HUES64 (cell line): ENCODE measurements at regions not wholly inside any gene's neighbourhood (a gene's known extent, or its start where the extent isn't known, plus 50 kb on each side); places are given as distances from the start of the nearest gene placed in this dataset.

ENCODE experiments used
- H3K27ac ChIP-seq: 2 replicates; pipeline ENCODE4 v1.7.0; 2013; ENCODE audit warnings: low read depth, low read length, inconsistent platforms
- H3K27me3 ChIP-seq: 2 replicates; pipeline ENCODE4 v1.6.1; 2013; ENCODE audit warnings: mild to moderate bottlenecking, low read length; ENCODE audit not compliant: insufficient read depth
- H3K36me3 ChIP-seq: 2 replicates; pipeline ENCODE4 v1.6.1; 2013; ENCODE audit warnings: mild to moderate bottlenecking, low read length; ENCODE audit not compliant: insufficient read depth
- H3K4me1 ChIP-seq: 2 replicates; pipeline ENCODE4 v1.6.1; 2013; ENCODE audit warnings: mild to moderate bottlenecking, low read length, moderate library complexity; ENCODE audit not compliant: insufficient read depth
- H3K4me3 ChIP-seq: 2 replicates; pipeline ENCODE4 v1.5.1; 2013; ENCODE audit warnings: mild to moderate bottlenecking, low read length, moderate library complexity
- H3K9ac ChIP-seq: 2 replicates; pipeline ENCODE4 v1.6.1; 2013; ENCODE audit warnings: mild to moderate bottlenecking, low read depth, low read length
- H3K9me3 ChIP-seq: 2 replicates; pipeline ENCODE4 v1.6.1; 2013; ENCODE audit warnings: low read depth, low read length; ENCODE audit not compliant: insufficient read depth
- WGBS: fragments of 150-250, 120-280 bp; methylation state at CpG from one replicate; pipeline ENCODE4 v1.1.7; 2013; ENCODE audit warnings: missing lambda C conversion rate; 5-methylcytosine and 5-hydroxymethylcytosine counted together

DNA sequence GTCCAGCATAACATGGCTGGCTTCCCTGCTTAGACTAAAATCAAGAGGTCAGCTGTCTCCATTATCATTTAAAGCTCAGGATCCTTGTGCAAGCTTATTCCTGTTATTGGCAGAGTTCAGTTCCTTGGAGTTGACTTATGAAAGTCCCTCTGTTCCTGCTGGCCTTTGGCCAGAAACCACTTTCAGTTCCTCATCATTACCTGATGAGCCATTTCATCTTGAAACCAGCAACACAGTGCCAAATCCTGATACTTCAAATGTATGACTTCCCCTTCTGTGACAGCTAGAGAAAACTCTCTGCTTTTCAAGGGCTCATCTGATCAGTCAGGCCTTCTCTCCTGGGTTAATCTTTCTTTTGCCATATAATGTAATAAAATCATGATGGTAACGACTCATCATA, 110.6 kb upstream of the FSTL5 start:
- H3K27me3 ChIP-seq: no peaks in the 10 kb centered on the region
- H3K4me1 ChIP-seq: no peaks in the 10 kb centered on the region
- no peaks in the 10 kb centered on the region for H3K9me3 ChIP-seq
- H3K9ac ChIP-seq: no peak overlapping the region
- H3K36me3 ChIP-seq: no peaks in the 10 kb centered on the region
- WGBS: no CpG with 5 or more reads among the region's 1 CpG
- no peak overlapping the region for H3K4me3 ChIP-seq
- H3K27ac ChIP-seq: no peak overlapping the region

DNA sequence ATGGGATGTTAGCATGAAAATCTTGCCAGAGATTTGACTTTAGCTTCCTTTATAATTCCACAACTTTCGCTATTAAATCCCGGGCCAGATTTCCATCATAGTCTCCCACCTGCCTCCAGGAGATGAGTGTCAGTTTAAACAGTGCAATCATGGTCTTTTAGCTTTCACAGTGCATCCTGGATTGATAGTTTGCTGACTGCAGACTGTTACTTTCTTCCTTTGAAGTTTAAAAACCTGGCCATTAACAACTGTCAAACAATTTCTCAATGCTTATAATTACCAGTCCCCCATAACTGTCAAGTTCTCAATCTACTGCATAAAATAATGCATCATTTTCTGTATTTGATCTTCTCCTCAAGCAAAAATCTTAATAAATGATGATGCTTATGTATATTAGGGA, 108.4 kb upstream of the FSTL5 start:
- 100% methylated on average over 2 of the region's 2 CpGs for WGBS
- Histone ChIP-seq H3K27ac (no peak overlapping the region), H3K27me3 (no peaks in the 10 kb centered on the region), H3K9ac (no peak overlapping the region), H3K4me3 (no peak overlapping the region), H3K36me3 (no peaks in the 10 kb centered on the region), H3K9me3 (no peaks in the 10 kb centered on the region), H3K4me1 (no peaks in the 10 kb centered on the region)

DNA sequence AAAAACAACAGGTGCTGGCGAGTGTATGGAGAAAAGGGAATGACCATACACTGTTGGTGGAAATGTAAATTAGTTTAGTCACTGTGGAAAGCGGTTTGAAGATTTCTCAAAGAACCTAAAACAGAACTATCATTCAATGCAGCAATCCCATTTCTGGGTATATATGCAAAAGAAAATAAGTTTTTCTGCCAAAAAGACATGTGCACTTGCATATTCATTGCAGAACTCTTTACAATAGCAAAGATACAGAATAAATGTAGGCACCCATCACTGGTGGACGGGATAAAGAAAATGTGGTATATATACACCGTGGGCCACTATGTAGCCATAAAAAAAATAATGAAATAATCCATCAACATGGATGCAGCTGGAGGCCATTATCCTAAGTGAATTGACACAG, 105.1 kb upstream of the FSTL5 start:
- Histone ChIP-seq H3K4me1 (0 out of 2 replicates have a peak, but pooled peaks cover 6% of the 10 kb centered on the region), H3K4me3 (no peak overlapping the region), H3K9me3 (peaks cover 15% of the 10 kb centered on the region), H3K36me3 (no peaks in the 10 kb centered on the region), H3K27ac (no peak overlapping the region), H3K27me3 (no peaks in the 10 kb centered on the region), H3K9ac (no peak overlapping the region)
- WGBS: 100% methylated on average over 1 of the region's 4 CpGs

DNA sequence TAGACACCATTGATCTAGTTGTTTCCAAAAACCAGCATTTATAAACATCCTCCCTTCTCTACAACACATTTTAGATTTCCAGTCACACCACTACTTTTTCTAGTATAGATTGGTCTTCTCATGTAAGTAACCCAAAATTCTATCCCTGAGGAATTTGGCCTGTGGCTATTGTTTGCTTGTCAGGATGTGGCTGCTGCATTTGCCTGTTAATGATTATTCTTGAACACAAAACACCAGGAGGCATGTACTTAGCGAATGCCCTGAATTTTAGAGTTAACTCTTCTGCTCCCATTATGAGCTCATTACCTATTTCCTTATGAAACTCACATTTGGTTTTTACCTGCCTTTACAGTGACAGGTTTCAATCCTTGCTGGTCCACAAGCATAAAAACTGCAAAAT, 102.0 kb upstream of the FSTL5 start:
- H3K27ac ChIP-seq: no peak overlapping the region
- H3K4me1 ChIP-seq: 0 out of 2 replicates have a peak, but pooled peaks cover 6% of the 10 kb centered on the region
- no peak overlapping the region for H3K4me3 ChIP-seq
- no peak overlapping the region for H3K9ac ChIP-seq
- peaks cover 24% of the 10 kb centered on the region for H3K9me3 ChIP-seq
- 20% methylated on average over 1 of the region's 1 CpG for WGBS
- H3K36me3 ChIP-seq: no peaks in the 10 kb centered on the region
- no peaks in the 10 kb centered on the region for H3K27me3 ChIP-seq

DNA sequence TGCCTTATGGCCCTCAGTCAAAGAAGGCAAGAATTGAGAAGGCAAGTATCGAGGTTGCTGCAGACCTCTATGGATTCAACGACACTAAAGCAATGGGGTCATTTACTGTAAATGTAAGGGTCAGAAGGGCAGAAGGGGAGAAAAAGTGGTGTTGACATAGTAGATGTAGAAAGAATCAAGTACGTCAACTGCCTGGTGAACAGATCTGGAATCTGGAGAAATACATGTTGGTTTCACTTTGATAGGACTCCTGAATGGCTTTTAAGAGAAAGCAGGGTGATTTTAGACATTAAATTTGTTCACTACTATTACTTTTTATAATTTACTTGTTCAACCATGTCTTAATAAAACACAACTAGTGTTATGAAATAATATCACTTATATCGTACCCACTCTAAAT, 81.3 kb upstream of the FSTL5 start:
- Histone ChIP-seq H3K27ac (no peak overlapping the region), H3K9ac (no peak overlapping the region), H3K36me3 (no peaks in the 10 kb centered on the region), H3K27me3 (no peaks in the 10 kb centered on the region), H3K4me3 (no peak overlapping the region), H3K9me3 (no peaks in the 10 kb centered on the region), H3K4me1 (no peaks in the 10 kb centered on the region)
- 78% methylated on average over 3 of the region's 4 CpGs for WGBS

DNA sequence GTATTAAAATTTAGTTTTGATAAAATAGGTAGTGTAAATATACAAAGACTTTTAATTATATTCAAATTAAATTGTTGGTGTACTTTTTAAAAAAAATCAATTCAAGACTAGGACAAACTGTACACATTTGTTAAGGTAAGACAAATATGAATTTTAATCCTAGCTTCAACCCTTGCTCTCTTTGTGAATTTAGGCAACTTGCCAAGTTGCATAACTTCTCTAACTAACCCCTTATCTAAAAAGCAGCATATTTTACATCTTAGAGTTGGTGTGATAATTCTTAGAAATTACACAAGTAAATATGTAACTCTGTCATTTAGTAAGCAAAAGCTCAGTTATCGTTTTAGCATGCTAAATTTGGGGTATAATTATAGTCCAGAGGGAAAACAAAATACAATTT, 78.1 kb upstream of the FSTL5 start:
- Histone ChIP-seq H3K27me3 (no peaks in the 10 kb centered on the region), H3K36me3 (no peaks in the 10 kb centered on the region), H3K4me1 (no peaks in the 10 kb centered on the region), H3K9me3 (no peaks in the 10 kb centered on the region), H3K27ac (no peak overlapping the region), H3K4me3 (no peak overlapping the region), H3K9ac (no peak overlapping the region)
- WGBS: 100% methylated on average over 1 of the region's 1 CpG

DNA sequence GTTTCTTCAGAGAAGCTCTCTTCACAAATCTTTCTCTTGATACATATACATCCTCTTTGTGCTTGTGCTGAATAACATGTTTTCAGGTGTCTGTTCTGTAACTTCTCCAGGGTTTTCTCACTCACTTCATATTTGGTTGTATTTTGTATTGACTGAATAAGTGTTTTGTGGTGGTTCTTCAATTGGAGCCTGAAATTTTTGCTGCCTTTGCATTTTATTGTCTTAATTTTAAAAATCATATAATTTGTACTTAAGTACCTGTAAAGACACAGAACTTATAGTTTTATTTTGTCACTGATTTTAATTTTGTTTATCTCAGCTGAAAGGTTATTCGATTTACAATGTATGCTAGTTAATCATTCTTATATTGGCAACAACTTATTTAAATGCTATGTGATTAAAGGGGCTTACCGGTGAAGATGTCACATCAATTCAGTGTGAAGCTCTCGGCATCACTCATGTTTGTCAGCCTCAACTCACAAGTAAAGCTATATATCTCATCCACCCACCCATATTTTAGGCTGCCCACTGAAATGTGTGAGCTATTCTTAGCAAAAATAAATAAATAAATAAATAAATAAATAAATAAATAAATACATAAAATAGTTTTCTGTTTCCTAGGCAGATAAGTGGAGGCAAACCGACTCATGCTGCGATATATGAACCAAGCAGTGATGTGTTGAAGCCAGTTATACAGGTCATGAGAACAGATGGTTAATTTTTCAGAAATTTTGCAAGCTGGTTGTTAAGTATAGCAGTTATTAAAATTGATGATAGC, 76.4 kb upstream of the FSTL5 start:
- Histone ChIP-seq H3K9me3 (no peaks in the 10 kb centered on the region), H3K27me3 (no peaks in the 10 kb centered on the region), H3K4me1 (no peaks in the 10 kb centered on the region), H3K9ac (no peak overlapping the region), H3K4me3 (no peak overlapping the region), H3K36me3 (no peaks in the 10 kb centered on the region), H3K27ac (no peak overlapping the region)
- WGBS: 89% methylated on average over 4 of the region's 5 CpGs

DNA sequence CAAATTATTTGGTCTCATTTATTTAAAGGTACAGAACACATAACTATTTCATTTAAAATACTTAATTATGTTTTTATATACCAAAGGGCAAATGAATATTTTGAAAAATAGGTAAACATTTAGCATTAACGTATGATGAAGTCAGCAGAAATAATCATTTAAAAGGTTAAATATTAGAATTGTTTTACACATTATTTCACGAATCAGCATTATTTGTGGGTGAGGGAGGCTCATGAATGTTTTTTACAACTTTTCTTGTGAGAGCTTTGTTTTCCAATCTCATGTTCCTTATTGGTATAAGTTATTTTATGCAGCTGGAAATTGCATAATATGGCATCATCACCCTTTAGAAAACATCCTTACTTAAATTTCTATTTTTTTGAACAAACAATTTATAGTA, 73.9 kb upstream of the FSTL5 start:
- 100% methylated on average over 2 of the region's 2 CpGs for WGBS
- H3K4me1 ChIP-seq: no peaks in the 10 kb centered on the region
- H3K36me3 ChIP-seq: no peaks in the 10 kb centered on the region
- H3K27me3 ChIP-seq: no peaks in the 10 kb centered on the region
- H3K27ac ChIP-seq: no peak overlapping the region
- no peaks in the 10 kb centered on the region for H3K9me3 ChIP-seq
- no peak overlapping the region for H3K9ac ChIP-seq
- no peak overlapping the region for H3K4me3 ChIP-seq

DNA sequence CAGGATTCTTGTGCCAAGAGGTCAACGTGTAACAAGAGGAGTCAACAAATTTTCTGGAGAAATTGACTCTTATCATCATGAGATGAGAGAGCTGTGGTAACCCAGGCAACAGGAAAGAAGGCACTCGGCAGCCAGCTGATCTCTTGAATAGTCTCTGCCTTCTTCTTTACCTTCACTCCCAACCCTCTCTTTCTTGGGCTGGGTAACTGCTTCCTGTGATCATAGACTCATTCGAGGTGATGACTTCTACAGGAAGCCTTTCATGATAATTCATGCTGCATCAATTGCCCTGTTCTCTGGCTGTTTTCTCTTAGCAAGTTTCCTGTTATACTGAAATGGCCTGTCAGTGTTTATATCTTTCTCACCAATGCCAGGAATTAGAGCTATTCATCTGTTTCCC, 70.8 kb upstream of the FSTL5 start:
- no peaks in the 10 kb centered on the region for H3K4me1 ChIP-seq
- 77% methylated on average over 3 of the region's 3 CpGs for WGBS
- H3K9me3 ChIP-seq: no peaks in the 10 kb centered on the region
- no peak overlapping the region for H3K27ac ChIP-seq
- no peak overlapping the region for H3K4me3 ChIP-seq
- no peak overlapping the region for H3K9ac ChIP-seq
- no peaks in the 10 kb centered on the region for H3K27me3 ChIP-seq
- H3K36me3 ChIP-seq: no peaks in the 10 kb centered on the region

DNA sequence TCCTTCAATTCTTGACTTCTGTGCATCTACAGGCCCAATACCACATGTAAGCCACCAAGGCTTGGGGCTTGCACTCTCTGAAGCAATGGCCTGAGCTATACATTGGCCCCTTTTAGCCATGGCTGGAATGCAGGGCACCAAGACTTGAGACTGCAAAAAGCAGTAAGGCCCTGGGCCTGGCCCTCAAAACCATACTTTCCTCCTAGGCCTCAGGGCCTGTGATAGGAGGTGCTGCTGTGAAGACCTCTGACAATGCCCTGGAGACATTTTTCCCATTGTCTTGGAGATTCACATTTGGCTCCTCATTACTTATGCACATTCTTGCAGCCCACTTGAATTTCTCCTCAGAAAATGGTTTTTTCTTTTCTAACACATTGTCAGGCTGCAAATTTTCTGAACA, 68.5 kb upstream of the FSTL5 start:
- no peak overlapping the region for H3K9ac ChIP-seq
- no peaks in the 10 kb centered on the region for H3K4me1 ChIP-seq
- no peak overlapping the region for H3K4me3 ChIP-seq
- H3K9me3 ChIP-seq: no peaks in the 10 kb centered on the region
- H3K27ac ChIP-seq: no peak overlapping the region
- no peaks in the 10 kb centered on the region for H3K27me3 ChIP-seq
- no peaks in the 10 kb centered on the region for H3K36me3 ChIP-seq

DNA sequence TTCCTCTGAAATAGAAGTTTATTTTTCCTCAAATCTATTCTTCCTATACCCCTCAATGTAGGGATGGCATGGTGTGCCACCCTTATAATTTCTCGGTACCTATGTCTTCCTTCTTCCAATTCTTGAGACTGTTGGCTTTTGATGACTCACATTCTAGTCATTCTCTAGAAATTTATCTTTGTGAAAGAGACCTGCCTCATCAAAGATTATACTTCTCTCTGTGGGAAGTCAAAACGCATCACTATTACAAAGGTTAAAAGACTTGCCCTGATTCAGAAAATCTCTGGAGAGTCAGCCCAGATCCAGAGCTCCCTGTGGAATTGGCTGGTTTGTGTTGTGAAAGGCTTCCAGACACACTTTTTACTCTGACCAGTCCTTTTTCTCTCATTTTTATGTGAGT, 65.9 kb upstream of the FSTL5 start:
- H3K36me3 ChIP-seq: no peaks in the 10 kb centered on the region
- H3K4me3 ChIP-seq: no peak overlapping the region
- no peaks in the 10 kb centered on the region for H3K4me1 ChIP-seq
- H3K27me3 ChIP-seq: no peaks in the 10 kb centered on the region
- H3K9ac ChIP-seq: no peak overlapping the region
- no peaks in the 10 kb centered on the region for H3K9me3 ChIP-seq
- no peak overlapping the region for H3K27ac ChIP-seq
- 89% methylated on average over 2 of the region's 2 CpGs for WGBS

DNA sequence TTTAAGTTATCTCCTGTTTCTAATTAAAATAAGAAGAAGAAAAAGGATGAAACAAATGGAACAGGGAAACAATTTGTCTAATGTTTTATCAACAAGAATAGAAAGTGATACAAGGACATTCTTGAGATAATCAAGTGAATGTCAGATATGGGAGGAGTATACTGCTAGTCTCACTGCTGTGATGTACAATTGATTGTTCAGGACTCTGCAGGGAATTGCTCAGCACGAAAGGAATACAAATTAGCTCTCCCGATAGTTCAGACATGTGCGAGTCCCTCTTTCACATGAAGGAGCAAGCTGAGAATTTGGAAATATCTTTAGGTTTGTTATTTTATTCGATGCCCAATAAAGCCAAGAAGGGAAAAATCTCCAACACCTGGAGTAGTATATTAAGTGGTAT, 57.3 kb upstream of the FSTL5 start:
- Histone ChIP-seq H3K9me3 (no peaks in the 10 kb centered on the region), H3K4me3 (no peak overlapping the region), H3K27me3 (no peaks in the 10 kb centered on the region), H3K4me1 (no peaks in the 10 kb centered on the region), H3K36me3 (no peaks in the 10 kb centered on the region), H3K27ac (no peak overlapping the region), H3K9ac (no peak overlapping the region)
- WGBS: 92% methylated on average over 4 of the region's 4 CpGs
